OCI-LY1 (cell line): ENCODE measurements at regions not wholly inside any gene's neighbourhood (a gene's known extent, or its start where the extent isn't known, plus 50 kb on each side); places are given as distances from the start of the nearest gene placed in this dataset.

Experiments
- H2AFZ ChIP-seq: fragments of 200-600 bp; sonication (generic), shearing (Covaris generic); 2 replicates; pipeline ENCODE4 v1.6.0; 2014; ENCODE audit warnings: antibody characterized with exemption, mild to moderate bottlenecking, low read length
- H3F3A ChIP-seq: fragments of 200-600 bp; sonication (generic), shearing (Covaris generic); 2 replicates; pipeline ENCODE4 v1.6.0; 2014; ENCODE audit warnings: mild to moderate bottlenecking, antibody characterized with exemption, low read length, moderate library complexity; ENCODE audit not compliant: insufficient read depth
- H3K27ac ChIP-seq: fragments of 200-600 bp; sonication (generic); 2 replicates; pipeline ENCODE4 v1.5.1; 2014; ENCODE audit warnings: low read length, mixed run types, mild to moderate bottlenecking, low read depth; ENCODE audit not compliant: poor library complexity, severe bottlenecking
- H3K27me3 ChIP-seq: fragments of 200-600 bp; sonication (generic); 2 replicates; pipeline ENCODE4 v1.6.0; 2014; ENCODE audit warnings: antibody characterized with exemption, mild to moderate bottlenecking, low read length, moderate library complexity; ENCODE audit not compliant: insufficient read depth
- H3K36me3 ChIP-seq: fragments of 200-600 bp; sonication (generic); 2 replicates; pipeline ENCODE4 v1.6.1; 2014; ENCODE audit warnings: mild to moderate bottlenecking, antibody characterized with exemption, low read length, moderate library complexity, mixed read lengths; ENCODE audit not compliant: insufficient read depth
- H3K4me1 ChIP-seq: fragments of 200-600 bp; sonication (generic); 2 replicates; pipeline ENCODE4 v1.5.1; 2014; ENCODE audit warnings: mild to moderate bottlenecking, low read length, moderate library complexity; ENCODE audit not compliant: insufficient read depth, severe bottlenecking
- H3K4me2 ChIP-seq: fragments of 200-600 bp; sonication (generic), shearing (Covaris generic); 2 replicates; pipeline ENCODE4 v1.6.1; 2014; ENCODE audit warnings: low read length
- H3K4me3 ChIP-seq: fragments of 200-600 bp; sonication (generic); 2 replicates; pipeline ENCODE4 v1.5.1; 2014; ENCODE audit warnings: low read length, low read depth, mild to moderate bottlenecking, mixed read lengths; ENCODE audit not compliant: poor library complexity, severe bottlenecking
- H3K79me2 ChIP-seq: fragments of 200-600 bp; shearing (Covaris generic); 2 replicates; pipeline ENCODE4 v1.6.1; 2016; ENCODE audit warnings: mixed run types, low read length, mixed read lengths; ENCODE audit not compliant: insufficient read depth
- H3K9ac ChIP-seq: fragments of 200-600 bp; sonication (generic), shearing (Covaris generic); 2 replicates; pipeline ENCODE4 v1.6.1; 2014; ENCODE audit warnings: mild to moderate bottlenecking, low read length, mixed read lengths
- H3K9me2 ChIP-seq: fragments of 200-600 bp; sonication (generic), shearing (Covaris generic); 2 replicates; pipeline ENCODE4 v1.6.1; 2014; ENCODE audit warnings: low read depth, mild to moderate bottlenecking, low read length, mixed read lengths
- H3K9me3 ChIP-seq: fragments of 200-600 bp; shearing (Covaris generic); 2 replicates; pipeline ENCODE4 v1.6.1; 2014; ENCODE audit warnings: low read length, mixed read lengths
- H4K20me1 ChIP-seq: fragments of 200-600 bp; sonication (generic), shearing (Covaris generic); 2 replicates; pipeline ENCODE4 v1.6.0; 2016; ENCODE audit warnings: mild to moderate bottlenecking, low read length; ENCODE audit not compliant: insufficient read depth
- CTCF ChIP-seq: fragments of 200-600 bp; sonication (generic), shearing (Covaris generic); IDR thresholded peaks from 2 replicates; pipeline ENCODE4 v1.5.1; 2017; ENCODE audit warnings: mild to moderate bottlenecking, antibody characterized with exemption, low read length, moderate library complexity, mixed read lengths
- EZH2 ChIP-seq: fragments of 200-600 bp; sonication (generic), shearing (Covaris generic); IDR thresholded peaks from 2 replicates; pipeline ENCODE4 v1.8.0; 2017; ENCODE audit warnings: borderline replicate concordance, mixed run types, mild to moderate bottlenecking, antibody characterized with exemption, low read length, moderate library complexity, mixed read lengths

- Histone ChIP-seq H3K36me3 (peaks cover 21% of the 10 kb centered on the region; the same call in 1 of the 2 replicates), H3K9me3 (no peaks in the 10 kb centered on the region), H3K27ac (no peak overlapping the region), H3K4me3 (no peak overlapping the region), H4K20me1 (no peaks in the 10 kb centered on the region), H3K27me3 (no peaks in the 10 kb centered on the region; the same call in 1 of the 2 replicates), H3F3A (no peaks in the 10 kb centered on the region), H3K4me2 (no peak overlapping the region), H2AFZ (no peak overlapping the region), H3K9ac (no peak overlapping the region), H3K9me2 (no peaks in the 10 kb centered on the region), H3K79me2 (peaks cover 19% of the 10 kb centered on the region), H3K4me1 (peaks cover 42% of the 10 kb centered on the region)
- TF ChIP-seq EZH2 (no peak), CTCF (no peak)
Measured at GRCh38 chr17:77085926-77086432, 54.8 kb upstream of the SEC14L1 start.

GRCh38 chr17:77086433-77087010 is 54.2 kb upstream of the SEC14L1 start:
- Histone ChIP-seq H2AFZ (0 out of 2 replicates have a peak overlapping the region, but pooled peaks have one; percentile 20), H3K79me2 (peaks cover 19% of the 10 kb centered on the region), H3K4me3 (no peak overlapping the region), H3K9ac (no peak overlapping the region), H3K27me3 (no peaks in the 10 kb centered on the region; the same call in 1 of the 2 replicates), H3F3A (no peaks in the 10 kb centered on the region), H3K9me2 (no peaks in the 10 kb centered on the region), H3K4me1 (peaks cover 48% of the 10 kb centered on the region), H4K20me1 (no peaks in the 10 kb centered on the region), H3K9me3 (no peaks in the 10 kb centered on the region), H3K36me3 (peaks cover 27% of the 10 kb centered on the region; the same call in 1 of the 2 replicates), H3K4me2 (peak overlapping the region; percentile 24; the same call in 1 of the 2 replicates), H3K27ac (no peak overlapping the region)
- TF ChIP-seq EZH2 = no peak
- peak; percentile 90 for TF ChIP-seq CTCF

GRCh38 chr17:77087650-77088454 is 52.9 kb upstream of the SEC14L1 start:
- TF ChIP-seq EZH2 (no peak), CTCF (no peak)

More at GRCh38 chr17:77087650-77088454, 52.9 kb upstream of the SEC14L1 start:
- Histone ChIP-seq H3K36me3 (peaks cover 40% of the 10 kb centered on the region), H3K9me3 (no peaks in the 10 kb centered on the region), H3K9ac (peak overlapping the region; percentile 96), H3K4me2 (peak overlapping the region; percentile 63), H3K4me1 (peaks cover 58% of the 10 kb centered on the region), H3K27ac (peak overlapping the region; percentile 64), H4K20me1 (no peaks in the 10 kb centered on the region), H3K79me2 (peaks cover 19% of the 10 kb centered on the region), H3K4me3 (peak overlapping the region; percentile 83), H2AFZ (no peak overlapping the region), H3K27me3 (no peaks in the 10 kb centered on the region), H3F3A (no peaks in the 10 kb centered on the region), H3K9me2 (no peaks in the 10 kb centered on the region)
